T1000 (cell line): ENCODE measurements at regions not wholly inside any gene's neighbourhood (a gene's known extent, or its start where the extent isn't known, plus 50 kb on each side); places are given as distances from the start of the nearest gene placed in this dataset.
"Not testable (repeated sequence)": the region's sequence is repeated elsewhere in the genome, so short reads cannot be mapped to it uniquely, and the experiment has no call there.

Source experiments
- DNase-seq: peaks from one replicate; lab custom pipeline; 2025; ENCODE audit warnings: mixed read lengths; lab: John Stamatoyannopoulos, UW

GRCh38 chr4:115222061-115222460, 108.6 kb upstream of the NDST4 start:
- DNase-seq, result no peak

- DNase-seq, result no peak
These were observed 106.4 kb upstream of the NDST4 start for GRCh38 chr4:115219862-115220261.

GRCh38 chr4:115219315-115219860, 106.0 kb upstream of the NDST4 start:
- no peak for DNase-seq

- no peak for DNase-seq
These were observed 102.5 kb upstream of the NDST4 start for GRCh38 chr4:115215935-115216334.

- DNase-seq, result no peak
These were observed 100.3 kb upstream of the NDST4 start for GRCh38 chr4:115213716-115214115.

GRCh38 chr4:115201042-115201330, 87.6 kb upstream of the NDST4 start:
- no peak for DNase-seq

GRCh38 chr4:115200201-115201041, 87.0 kb upstream of the NDST4 start:
- DNase-seq, result not testable (repeated sequence)

- not testable (repeated sequence) for DNase-seq
These were observed 81.2 kb upstream of the NDST4 start for GRCh38 chr4:115194612-115195011.

- DNase-seq, result no peak
These were observed 77.1 kb upstream of the NDST4 start for GRCh38 chr4:115190529-115190928.

- no peak for DNase-seq
These were observed 73.7 kb upstream of the NDST4 start for GRCh38 chr4:115187136-115187535.

- not testable (repeated sequence) for DNase-seq
These were observed 66.1 kb upstream of the NDST4 start for GRCh38 chr4:115179438-115180062.

- DNase-seq, result not testable (repeated sequence)
These were observed 65.3 kb upstream of the NDST4 start for GRCh38 chr4:115178687-115179086.

GRCh38 chr4:115171220-115171619, 57.8 kb upstream of the NDST4 start:
- DNase-seq, result no peak

- no peak for DNase-seq
These were observed 52.1 kb upstream of the NDST4 start for GRCh38 chr4:115165503-115165902.
